ENCODE measurements at regions not wholly inside any gene's neighbourhood (a gene's known extent, or its start where the extent isn't known, plus 50 kb on each side); places are given as distances from the start of the nearest gene placed in this dataset.

- in situ Hi-C loops (cut with HindIII; ENCODE audit: low sequenced_read_pairs), result no loop called here
- no peak for TF ChIP-seq CTCF (IDR thresholded peaks at IDR 0.05; ENCODE audit: low read depth, low read length)
- H3K4me3 ChIP-seq (ENCODE audit: low read depth, low read length), result no peak overlapping the region
- no peak for DNase-seq (ENCODE audit: low read depth, low spot score)
Observed at GRCh38 chr2:208847651-208848050, 441.1 kb downstream of the PTH2R start.

- no peak for TF ChIP-seq CTCF (IDR thresholded peaks at IDR 0.05; ENCODE audit: low read depth, low read length)
- no peak for DNase-seq (ENCODE audit: low read depth, low spot score)
- in situ Hi-C loops (cut with HindIII; ENCODE audit: low sequenced_read_pairs), result no loop called here
- H3K4me3 ChIP-seq (ENCODE audit: low read depth, low read length), result no peak overlapping the region
Observed at GRCh38 chr2:208854717-208855116, 448.1 kb downstream of the PTH2R start.

- no peak overlapping the region for H3K4me3 ChIP-seq (ENCODE audit: low read depth, low read length)
- in situ Hi-C loops (cut with HindIII; ENCODE audit: low sequenced_read_pairs), result no loop called here
- DNase-seq (ENCODE audit: low read depth, low spot score), result no peak
- no peak for TF ChIP-seq CTCF (IDR thresholded peaks at IDR 0.05; ENCODE audit: low read depth, low read length)
Observed at GRCh38 chr2:208867374-208867773, 460.8 kb downstream of the PTH2R start.

- no peak for TF ChIP-seq CTCF (IDR thresholded peaks at IDR 0.05; ENCODE audit: low read depth, low read length)
- no peak overlapping the region for H3K4me3 ChIP-seq (ENCODE audit: low read depth, low read length)
- in situ Hi-C loops (cut with HindIII; ENCODE audit: low sequenced_read_pairs), result no loop called here
- no peak for DNase-seq (ENCODE audit: low read depth, low spot score)
Observed at GRCh38 chr2:208872591-208872990, 466.0 kb downstream of the PTH2R start.

- no peak overlapping the region for H3K4me3 ChIP-seq (ENCODE audit: low read depth, low read length)
- in situ Hi-C loops (cut with HindIII; ENCODE audit: low sequenced_read_pairs), result no loop called here
- TF ChIP-seq CTCF (IDR thresholded peaks at IDR 0.05; ENCODE audit: low read depth, low read length), result no peak
- no peak for DNase-seq (ENCODE audit: low read depth, low spot score)
Observed at GRCh38 chr2:208879666-208880065, 473.1 kb downstream of the PTH2R start.

- no peak for DNase-seq (ENCODE audit: low read depth, low spot score)
- no peak overlapping the region for H3K4me3 ChIP-seq (ENCODE audit: low read depth, low read length)
- TF ChIP-seq CTCF (IDR thresholded peaks at IDR 0.05; ENCODE audit: low read depth, low read length), result no peak
- in situ Hi-C loops (cut with HindIII; ENCODE audit: low sequenced_read_pairs), result no loop called here
Observed at GRCh38 chr2:208880171-208880570, 473.6 kb downstream of the PTH2R start.

- in situ Hi-C loops (cut with HindIII; ENCODE audit: low sequenced_read_pairs), result no loop called here
- TF ChIP-seq CTCF (IDR thresholded peaks at IDR 0.05; ENCODE audit: low read depth, low read length), result no peak
- no peak for DNase-seq (ENCODE audit: low read depth, low spot score)
- H3K4me3 ChIP-seq (ENCODE audit: low read depth, low read length), result no peak overlapping the region
Observed at GRCh38 chr2:208890486-208890885, 483.9 kb downstream of the PTH2R start.

Measured in astrocyte of the spinal cord (primary cell).